Testis (tissue), 2 donors: ENCODE measurements at regions not wholly inside any gene's neighbourhood (a gene's known extent, or its start where the extent isn't known, plus 50 kb on each side); places are given as distances from the start of the nearest gene placed in this dataset.

Source experiments
- POLR2A ChIP-seq: fragments of 450-650 bp; IDR thresholded peaks from one replicate; pipeline ENCODE4 v1.6.1; 2017; ENCODE audit warnings: antibody characterized with exemption, mild to moderate bottlenecking, moderate library complexity
- TF ChIP-seq, protein P1 (sequence below), 3 experiments: fragments of 450-650 bp in 2 of 3; fragments of 200-600 bp in 1 of 3; sonication (generic) in 1 of 3; IDR thresholded peaks; one replicate each; pipeline ENCODE4 v1.5.1; 2016 to 2019; ENCODE audit warnings: antibody characterized with exemption in 3 of 3, mild to moderate bottlenecking in 2 of 3, moderate library complexity in 1 of 3

DNA sequence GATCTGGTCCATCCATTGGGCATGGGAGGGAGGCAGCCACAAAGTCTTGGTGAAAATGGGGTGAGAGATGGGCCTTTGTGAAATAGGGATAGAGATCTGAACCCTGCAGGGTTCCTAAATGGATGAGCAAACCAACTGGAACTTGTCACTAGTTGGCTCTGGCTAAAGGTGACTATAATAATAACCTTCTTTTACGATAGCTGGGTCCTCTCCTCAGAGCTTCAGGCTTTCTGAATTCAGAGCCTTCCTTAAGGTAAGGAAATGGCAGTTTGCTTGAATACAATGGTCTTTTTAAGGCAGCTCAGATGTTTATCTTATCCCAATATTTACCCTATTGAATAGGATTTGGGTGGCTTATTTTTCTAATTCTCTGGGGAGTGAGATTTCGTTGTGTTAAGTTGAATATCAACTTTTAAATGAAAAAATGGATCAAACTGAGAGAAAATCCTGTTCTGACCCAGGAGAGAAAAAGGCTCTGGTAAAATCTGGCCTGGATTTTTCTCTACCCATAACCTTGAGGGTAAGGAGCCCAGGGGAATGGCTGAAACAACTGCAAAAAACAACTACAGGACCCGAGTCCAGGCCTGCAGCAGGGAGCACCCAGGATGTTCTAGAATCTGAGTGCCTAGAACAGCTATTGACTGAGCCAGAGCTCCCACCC is 61.1 kb upstream of the CXCR4 start:
- TF ChIP-seq POLR2A = no peak
- TF ChIP-seq, protein P1, sequence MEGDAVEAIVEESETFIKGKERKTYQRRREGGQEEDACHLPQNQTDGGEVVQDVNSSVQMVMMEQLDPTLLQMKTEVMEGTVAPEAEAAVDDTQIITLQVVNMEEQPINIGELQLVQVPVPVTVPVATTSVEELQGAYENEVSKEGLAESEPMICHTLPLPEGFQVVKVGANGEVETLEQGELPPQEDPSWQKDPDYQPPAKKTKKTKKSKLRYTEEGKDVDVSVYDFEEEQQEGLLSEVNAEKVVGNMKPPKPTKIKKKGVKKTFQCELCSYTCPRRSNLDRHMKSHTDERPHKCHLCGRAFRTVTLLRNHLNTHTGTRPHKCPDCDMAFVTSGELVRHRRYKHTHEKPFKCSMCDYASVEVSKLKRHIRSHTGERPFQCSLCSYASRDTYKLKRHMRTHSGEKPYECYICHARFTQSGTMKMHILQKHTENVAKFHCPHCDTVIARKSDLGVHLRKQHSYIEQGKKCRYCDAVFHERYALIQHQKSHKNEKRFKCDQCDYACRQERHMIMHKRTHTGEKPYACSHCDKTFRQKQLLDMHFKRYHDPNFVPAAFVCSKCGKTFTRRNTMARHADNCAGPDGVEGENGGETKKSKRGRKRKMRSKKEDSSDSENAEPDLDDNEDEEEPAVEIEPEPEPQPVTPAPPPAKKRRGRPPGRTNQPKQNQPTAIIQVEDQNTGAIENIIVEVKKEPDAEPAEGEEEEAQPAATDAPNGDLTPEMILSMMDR (IDR thresholded peaks at IDR 0.05) = no peak
